ENCODE measurements at regions not wholly inside any gene's neighbourhood (a gene's known extent, or its start where the extent isn't known, plus 50 kb on each side); places are given as distances from the start of the nearest gene placed in this dataset.
"Not testable (repeated sequence)": the region's sequence is repeated elsewhere in the genome, so short reads cannot be mapped to it uniquely, and the experiment has no call there.

- no peak for DNase-seq (ENCODE audit: low spot score)
Measured at GRCh38 chr5:116885825-116886224, 311.2 kb upstream of the SEMA6A start.

DNA sequence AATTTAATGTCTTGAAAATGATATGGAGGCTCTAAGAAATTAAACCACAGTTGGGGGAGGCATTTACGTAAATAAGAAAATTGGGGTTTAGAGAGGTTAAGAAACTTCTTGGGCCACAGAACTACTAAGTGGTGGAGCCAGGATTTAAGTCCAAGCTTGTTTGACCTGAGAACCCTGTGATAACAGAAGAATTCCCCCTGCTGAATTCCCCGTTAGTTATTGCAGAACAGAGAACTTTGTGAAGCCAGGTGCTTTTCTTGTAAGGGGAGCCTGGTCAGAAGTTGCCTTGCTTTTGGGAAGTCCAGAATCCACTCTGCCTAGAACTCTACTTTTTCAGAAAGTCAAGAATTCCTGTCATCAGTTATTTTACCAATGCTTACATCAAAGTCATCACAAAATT is 309.3 kb upstream of the SEMA6A start:
- DNase-seq (ENCODE audit: low spot score), result no peak

- no peak for DNase-seq (ENCODE audit: low spot score)
Measured at GRCh38 chr5:116881921-116882531, 307.4 kb upstream of the SEMA6A start.

DNA sequence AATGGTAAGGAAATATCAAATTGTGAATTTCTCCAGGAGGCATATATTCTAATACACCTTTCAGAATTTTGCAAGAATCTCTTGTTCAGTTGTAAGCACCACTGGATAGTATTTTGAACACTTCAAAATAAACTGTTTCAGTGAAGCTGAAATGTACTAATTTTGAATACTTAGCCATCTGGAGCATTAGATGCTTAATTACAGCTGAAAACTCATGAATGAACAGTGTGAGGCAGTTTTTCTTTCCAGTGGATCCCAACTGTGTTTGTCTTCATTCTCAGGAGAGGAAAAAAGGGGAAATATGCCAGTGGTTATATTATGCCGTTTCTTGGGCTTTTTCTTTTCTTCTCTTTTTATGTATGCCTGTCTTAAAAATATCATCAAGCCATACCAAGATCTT is 306.0 kb upstream of the SEMA6A start:
- no peak for DNase-seq (ENCODE audit: low spot score)

DNA sequence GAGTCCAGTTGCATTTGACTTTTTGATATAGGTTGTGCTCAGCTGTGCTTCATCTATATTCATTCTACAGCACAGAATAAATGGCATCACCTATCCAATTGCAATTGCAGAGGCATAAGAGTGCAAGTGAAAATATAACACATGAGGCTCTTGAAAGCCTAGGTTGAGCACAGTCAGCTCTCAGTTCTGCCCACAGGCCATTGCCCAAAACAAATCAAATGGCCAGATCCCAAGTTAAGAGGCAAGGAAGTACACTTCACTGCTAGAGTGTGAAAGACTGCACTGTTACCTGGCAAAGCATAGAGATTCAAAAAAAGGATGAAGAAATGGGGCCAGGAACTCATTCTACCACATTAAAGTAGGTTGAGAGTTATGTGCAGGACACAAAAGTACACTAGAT is 305.5 kb upstream of the SEMA6A start:
- no peak for DNase-seq (ENCODE audit: low spot score)

DNA sequence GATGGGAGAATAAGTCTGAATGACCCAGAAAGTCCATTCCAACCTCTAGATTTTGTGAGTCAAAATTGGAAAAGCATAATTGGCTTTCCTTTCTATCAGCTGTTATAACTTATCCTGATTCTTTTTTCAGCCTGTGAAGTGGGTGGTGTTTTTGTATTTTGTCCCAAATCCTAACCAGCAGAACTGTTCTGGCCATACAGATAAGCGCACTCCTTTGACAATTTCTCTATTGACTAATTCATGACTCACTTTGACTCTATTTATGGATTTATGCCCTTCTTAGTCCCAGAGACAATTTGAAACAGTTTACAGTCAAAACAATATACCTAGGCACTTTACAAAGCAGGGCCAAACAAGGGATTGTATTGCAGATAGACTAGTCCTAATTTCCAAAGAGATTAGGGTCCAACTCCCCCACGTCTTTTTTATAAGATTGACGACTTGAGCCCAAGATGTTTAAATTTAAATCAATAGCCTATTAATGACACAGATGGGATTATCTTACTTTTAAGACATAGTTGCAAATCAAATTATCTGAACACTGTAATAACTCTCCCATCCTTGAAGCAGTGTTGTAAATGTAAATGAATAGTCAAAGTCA is 301.7 kb upstream of the SEMA6A start:
- DNase-seq (ENCODE audit: low spot score), result no peak

DNA sequence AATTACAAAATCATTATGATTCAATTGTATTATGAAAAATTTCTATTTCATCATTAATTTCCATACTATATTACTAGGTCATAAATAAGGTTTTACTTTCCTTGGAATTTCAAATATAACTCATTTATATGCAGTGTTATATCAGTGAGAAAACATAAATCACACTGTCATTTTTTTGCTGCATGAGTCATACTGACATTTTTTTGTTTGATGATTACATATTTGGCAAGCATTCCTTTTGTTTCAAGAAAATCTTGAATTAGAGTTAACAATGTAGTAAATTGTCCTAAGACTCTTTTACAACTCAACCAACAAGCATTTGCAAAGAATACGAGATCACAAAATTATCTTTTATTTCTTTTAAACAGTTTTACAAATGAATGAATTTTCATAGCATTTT is 298.4 kb upstream of the SEMA6A start:
- DNase-seq (ENCODE audit: low spot score), result no peak

- no peak for DNase-seq (ENCODE audit: low spot score)
Measured at GRCh38 chr5:116872486-116872885, 297.9 kb upstream of the SEMA6A start.

DNA sequence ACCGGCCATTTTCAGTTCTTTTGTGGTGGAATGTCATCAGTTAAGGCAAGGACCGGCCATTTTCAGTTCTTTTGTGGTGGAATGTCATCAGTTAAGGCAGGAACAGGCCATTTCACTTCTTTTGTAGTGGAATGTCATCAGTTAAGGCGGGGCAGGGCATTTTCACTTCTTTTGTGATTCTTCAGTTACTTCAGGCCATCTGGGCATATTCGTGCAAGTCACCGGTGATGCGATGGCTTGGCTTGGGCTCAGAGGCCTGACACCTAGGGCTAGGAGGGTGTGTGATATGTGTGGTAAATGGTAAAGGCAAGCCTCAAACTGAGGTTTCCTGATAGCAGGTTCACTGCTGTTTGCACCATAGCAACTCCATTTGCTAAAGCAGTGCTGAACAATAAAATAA is 293.2 kb upstream of the SEMA6A start:
- DNase-seq (ENCODE audit: low spot score), result not testable (repeated sequence)

DNA sequence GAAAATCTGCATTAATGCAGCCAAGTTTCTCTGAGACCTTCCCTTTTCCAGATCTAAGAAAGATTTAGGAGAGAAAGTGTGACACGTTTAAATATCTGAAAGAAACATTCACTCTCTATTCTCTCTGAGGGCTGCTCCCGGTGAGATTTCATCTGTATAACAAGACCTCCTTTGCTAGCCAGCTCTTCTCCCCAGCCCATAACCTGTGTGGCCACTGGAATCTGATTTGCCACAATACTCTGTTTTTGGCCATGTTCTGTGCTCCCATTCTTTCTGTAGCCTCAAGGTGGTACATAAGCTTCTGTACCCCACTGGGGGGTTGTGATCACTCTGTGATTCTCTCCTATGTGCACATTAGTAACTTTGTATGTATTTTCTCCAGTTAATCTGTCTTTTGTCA is 291.0 kb upstream of the SEMA6A start:
- no peak for DNase-seq (ENCODE audit: low spot score)

DNA sequence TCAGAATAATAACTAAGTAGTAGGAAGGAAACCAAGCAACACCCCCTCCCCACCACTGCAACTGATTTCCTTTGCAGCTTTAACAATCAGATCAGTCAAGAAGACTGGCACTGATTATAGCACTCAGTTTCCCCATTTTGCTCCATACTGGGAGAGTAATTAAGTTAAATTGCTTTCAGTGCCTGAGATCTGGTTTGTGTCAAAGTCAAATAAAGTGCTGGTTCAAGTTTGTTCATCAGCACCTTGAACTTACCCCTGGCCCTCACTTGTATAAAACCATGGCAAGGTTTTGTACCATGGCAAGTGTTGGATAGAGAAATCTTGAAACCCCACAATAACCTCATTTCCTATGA is 290.2 kb upstream of the SEMA6A start:
- DNase-seq (ENCODE audit: low spot score), result no peak

GRCh38 chr5:116864157-116864837 is 289.7 kb upstream of the SEMA6A start:
- no peak for DNase-seq (ENCODE audit: low spot score)

- DNase-seq (ENCODE audit: low spot score), result no peak
Measured at GRCh38 chr5:116862632-116863455, 288.2 kb upstream of the SEMA6A start.

DNA sequence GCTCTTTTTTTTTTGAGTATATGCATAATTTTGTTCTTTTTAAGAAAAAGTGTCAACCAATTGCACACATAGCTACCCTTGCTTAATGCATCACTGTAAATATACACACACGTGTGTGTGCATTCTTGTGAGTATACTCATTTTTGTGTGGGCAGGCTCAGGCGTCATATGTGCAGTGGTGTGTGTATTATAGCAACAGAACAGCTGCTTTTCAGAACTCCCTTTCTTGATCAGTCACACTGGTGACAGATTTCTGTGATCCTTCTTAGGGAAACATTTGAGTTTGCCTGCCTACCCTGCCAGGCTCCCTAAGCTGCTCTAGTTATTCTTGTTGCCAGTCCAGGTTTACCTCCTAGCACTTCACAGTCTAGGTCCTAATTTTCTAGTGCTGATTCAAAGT is 287.0 kb upstream of the SEMA6A start:
- no peak for DNase-seq (ENCODE audit: low spot score)

DNA sequence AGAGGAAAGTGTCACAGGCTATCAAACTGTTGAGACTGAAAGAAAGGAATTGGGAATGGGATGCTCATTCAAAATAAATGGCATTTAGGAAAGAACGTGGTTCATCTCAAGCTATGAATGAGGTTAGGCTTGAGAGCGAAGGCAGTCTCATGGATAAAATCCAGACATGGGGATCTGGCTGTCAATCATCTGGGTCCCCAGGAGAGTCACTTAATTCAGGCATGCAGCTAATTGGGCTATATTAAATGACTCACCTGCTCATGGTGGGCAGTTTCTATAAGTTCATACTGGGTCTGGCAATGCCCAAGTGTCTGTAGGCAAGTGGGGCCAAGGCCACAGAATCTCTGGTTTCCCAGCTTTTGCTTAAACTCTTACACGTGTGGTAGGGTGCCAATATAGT is 286.5 kb upstream of the SEMA6A start:
- DNase-seq (ENCODE audit: low spot score), result no peak

- DNase-seq (ENCODE audit: low spot score), result no peak
Measured at GRCh38 chr5:116859666-116860320, 285.2 kb upstream of the SEMA6A start.

DNA sequence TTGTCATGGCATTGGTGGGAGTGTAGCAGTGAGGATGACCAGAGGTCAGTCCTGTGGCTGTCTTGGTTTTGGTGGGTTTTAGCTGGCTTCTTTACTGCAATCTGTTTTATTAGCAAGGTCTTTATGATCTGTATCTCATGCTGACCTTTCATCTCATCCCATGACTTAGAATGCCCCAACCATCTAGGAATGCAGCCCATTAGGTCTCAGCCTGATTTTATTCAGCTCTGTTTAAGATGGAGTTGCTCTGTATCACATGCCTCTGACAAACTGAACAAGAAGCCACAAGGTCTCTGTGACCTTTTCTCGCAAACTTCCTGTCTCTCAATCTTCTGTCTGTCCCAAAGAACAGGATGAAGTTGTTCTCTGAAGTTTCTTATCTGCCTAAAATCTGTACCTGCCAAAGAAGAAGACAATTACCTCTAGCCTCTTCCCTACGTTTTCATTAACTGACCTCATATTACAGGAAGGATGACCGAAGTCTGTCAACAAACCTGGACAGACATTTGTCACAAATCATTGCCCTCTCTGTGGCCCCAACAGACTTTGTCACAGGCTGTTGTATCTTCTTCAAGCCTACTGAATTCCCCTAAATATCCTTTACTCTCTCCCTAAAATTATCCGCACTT is 284.2 kb upstream of the SEMA6A start:
- no peak for DNase-seq (ENCODE audit: low spot score)

DNA sequence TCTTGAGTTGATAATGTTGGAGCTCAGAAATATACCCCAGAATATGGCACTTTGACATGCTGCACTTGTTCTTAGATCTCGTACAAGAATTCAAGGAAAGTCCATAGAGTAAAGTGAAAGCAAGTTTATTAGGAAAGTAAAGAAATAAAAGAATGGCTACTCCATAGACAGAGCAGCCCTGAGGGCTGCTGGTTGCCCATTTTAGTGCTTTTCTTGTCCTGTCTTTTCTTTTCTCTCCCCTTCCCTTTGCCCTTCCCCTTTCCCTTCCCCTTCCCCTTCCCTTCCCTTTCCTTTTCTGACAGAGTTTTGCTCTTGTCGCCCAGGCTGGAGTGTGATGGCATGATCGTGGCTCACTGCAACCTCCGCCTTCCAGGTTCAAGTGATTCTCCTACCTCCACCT is 283.4 kb upstream of the SEMA6A start:
- DNase-seq (ENCODE audit: low spot score), result not testable (repeated sequence)

GRCh38 chr5:116856271-116856670 is 281.6 kb upstream of the SEMA6A start:
- DNase-seq (ENCODE audit: low spot score), result no peak

DNA sequence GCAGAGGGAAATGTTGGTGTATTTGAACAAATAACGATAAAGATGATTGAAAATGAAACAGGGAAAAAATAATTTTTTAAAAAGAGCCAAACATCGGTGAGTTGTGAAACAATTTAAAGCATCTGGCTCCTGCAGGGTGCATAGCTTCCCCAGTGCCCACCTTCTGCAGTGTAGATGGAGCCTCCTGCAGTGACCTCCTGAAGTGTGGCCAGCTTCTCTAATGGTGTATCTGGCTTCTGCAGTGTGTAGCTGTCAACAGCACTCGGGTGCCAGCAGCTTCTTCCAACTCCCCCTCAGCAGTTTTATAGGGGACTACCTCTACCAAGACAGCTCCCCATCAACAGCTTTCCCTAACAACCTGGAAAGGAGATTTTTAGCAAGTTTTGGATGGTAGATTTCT is 279.4 kb upstream of the SEMA6A start:
- no peak for DNase-seq (ENCODE audit: low spot score)

DNA sequence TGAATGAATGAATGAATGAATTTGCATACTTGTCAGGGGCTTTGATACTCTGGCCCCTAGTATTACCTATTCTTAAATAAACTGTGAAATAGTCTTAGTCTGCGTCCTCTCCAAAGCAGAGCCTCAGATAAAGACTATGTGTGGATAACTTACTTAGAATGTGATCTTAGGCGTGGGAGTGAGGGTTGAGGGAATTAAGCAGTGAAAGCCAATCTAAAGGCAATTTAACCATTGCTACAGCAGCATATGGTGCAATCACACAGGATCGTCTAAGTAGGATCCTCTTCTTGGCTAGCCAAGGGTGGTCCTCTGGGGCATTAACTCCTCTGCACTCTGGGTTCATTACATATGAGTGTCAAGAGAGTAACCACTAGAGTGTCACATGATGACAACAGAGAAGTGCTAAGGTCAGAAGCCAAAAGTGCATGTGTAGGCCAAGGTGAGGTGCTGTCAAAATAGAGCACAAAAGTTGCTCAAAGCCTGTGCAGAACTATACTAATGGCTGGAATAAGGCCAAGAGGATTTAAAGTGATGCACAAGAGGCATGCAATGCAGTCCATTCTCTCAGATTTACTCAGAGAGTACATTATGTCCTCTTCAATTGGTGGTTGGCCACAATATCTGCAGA is 274.4 kb upstream of the SEMA6A start:
- no peak for DNase-seq (ENCODE audit: low spot score)
